ENCODE measurements at regions not wholly inside any gene's neighbourhood (a gene's known extent, or its start where the extent isn't known, plus 50 kb on each side); places are given as distances from the start of the nearest gene placed in this dataset.

GRCh38 chr1:59055908-59056719 lies 240.8 kb upstream of the FGGY start:
- Histone ChIP-seq H3K27me3 (ENCODE audit: control insufficient read depth, insufficient read depth, low read length) (no peaks in the 10 kb centered on the region), H3K4me3 (ENCODE audit: low read depth, low read length) (no peak overlapping the region), H3K27ac (ENCODE audit: low read depth, low read length) (no peak overlapping the region), H3K9me3 (ENCODE audit: control insufficient read depth, insufficient read depth, low read length) (no peaks in the 10 kb centered on the region)
- no peak for DNase-seq (ENCODE audit: low read depth, low spot score)
- TF ChIP-seq, protein P1, sequence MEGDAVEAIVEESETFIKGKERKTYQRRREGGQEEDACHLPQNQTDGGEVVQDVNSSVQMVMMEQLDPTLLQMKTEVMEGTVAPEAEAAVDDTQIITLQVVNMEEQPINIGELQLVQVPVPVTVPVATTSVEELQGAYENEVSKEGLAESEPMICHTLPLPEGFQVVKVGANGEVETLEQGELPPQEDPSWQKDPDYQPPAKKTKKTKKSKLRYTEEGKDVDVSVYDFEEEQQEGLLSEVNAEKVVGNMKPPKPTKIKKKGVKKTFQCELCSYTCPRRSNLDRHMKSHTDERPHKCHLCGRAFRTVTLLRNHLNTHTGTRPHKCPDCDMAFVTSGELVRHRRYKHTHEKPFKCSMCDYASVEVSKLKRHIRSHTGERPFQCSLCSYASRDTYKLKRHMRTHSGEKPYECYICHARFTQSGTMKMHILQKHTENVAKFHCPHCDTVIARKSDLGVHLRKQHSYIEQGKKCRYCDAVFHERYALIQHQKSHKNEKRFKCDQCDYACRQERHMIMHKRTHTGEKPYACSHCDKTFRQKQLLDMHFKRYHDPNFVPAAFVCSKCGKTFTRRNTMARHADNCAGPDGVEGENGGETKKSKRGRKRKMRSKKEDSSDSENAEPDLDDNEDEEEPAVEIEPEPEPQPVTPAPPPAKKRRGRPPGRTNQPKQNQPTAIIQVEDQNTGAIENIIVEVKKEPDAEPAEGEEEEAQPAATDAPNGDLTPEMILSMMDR (IDR thresholded peaks at IDR 0.05; ENCODE audit: low read depth, low read length) = no peak
- ChIA-PET POLR2A (no interaction called here), CTCF (no interaction called here)

- ChIA-PET POLR2A (interaction anchor here (0.6 to 1.2 kb wide), 4 partner anchors 13 to 673 kb away, joined by 3 to 5 read pairs (median 4); partner anchors contain the start of gene JUN), CTCF (interaction anchor here (1.2 kb wide), 1 partner anchor 11 kb away, joined by 3 read pairs; no protein-coding TSS in a partner anchor)
- peak overlapping the region; percentile 47 for H3K27ac ChIP-seq (ENCODE audit: low read depth, low read length)
- H3K9me3 ChIP-seq (ENCODE audit: control insufficient read depth, insufficient read depth, low read length) = no peaks in the 10 kb centered on the region
- H3K27me3 ChIP-seq (ENCODE audit: control insufficient read depth, insufficient read depth, low read length) = no peaks in the 10 kb centered on the region
- peak; percentile 88 for DNase-seq (ENCODE audit: low read depth, low spot score)
- TF ChIP-seq, protein P1 (IDR thresholded peaks at IDR 0.05; ENCODE audit: low read depth, low read length) = peak; percentile 24
- H3K4me3 ChIP-seq (ENCODE audit: low read depth, low read length) = no peak overlapping the region
Measured at GRCh38 chr1:59057211-59057694, 239.6 kb upstream of the FGGY start.

GRCh38 chr1:59057796-59058195 lies 239.1 kb upstream of the FGGY start:
- ChIA-PET POLR2A (interaction anchor here (0.6 to 1.2 kb wide), 4 partner anchors 14 to 672 kb away, joined by 3 to 5 read pairs (median 4); partner anchors contain the start of gene JUN), CTCF (interaction anchor here (1.2 kb wide), 1 partner anchor 11 kb away, joined by 3 read pairs; no protein-coding TSS in a partner anchor)
- no peaks in the 10 kb centered on the region for H3K9me3 ChIP-seq (ENCODE audit: control insufficient read depth, insufficient read depth, low read length)
- TF ChIP-seq, protein P1 (IDR thresholded peaks at IDR 0.05; ENCODE audit: low read depth, low read length) = no peak
- no peaks in the 10 kb centered on the region for H3K27me3 ChIP-seq (ENCODE audit: control insufficient read depth, insufficient read depth, low read length)
- peak overlapping the region; percentile 34 for H3K27ac ChIP-seq (ENCODE audit: low read depth, low read length)
- DNase-seq (ENCODE audit: low read depth, low spot score) = no peak
- H3K4me3 ChIP-seq (ENCODE audit: low read depth, low read length) = no peak overlapping the region

DNA sequence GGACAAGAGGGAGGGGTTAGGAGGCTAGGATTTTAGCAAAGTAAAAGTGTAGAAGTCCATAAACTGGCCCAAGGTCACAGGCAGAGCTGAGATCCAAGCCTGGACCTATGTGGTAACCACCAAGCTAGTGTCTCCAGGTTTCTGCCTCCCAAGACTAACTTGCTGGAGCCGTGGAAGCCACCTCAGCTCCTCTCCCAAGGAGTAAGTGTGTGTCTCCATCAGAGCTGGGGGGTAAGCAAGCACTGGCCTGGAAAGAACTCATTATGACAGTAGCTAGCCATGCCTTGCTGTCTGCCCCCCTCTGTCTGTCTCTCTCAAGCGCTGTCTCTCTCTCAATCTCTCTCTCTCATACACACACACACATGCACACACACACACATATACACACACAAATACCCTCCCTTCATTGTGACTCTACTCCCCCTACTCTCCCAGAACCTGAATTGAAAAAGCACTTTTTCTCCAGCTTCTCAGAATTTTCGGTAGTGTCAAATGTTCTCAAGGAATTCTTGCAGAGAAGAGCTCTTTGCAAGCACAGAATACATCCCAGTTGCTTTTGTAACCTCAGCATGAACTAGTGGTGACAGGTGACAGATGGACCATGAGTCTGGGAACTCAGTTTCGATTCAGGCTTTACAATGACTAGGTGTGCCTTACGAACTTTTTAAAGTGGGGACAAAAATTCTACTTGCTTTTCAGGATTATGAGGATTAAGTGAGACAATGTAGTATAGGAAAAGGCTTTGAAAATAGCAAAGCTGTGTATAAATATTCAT lies 238.0 kb upstream of the FGGY start:
- Histone ChIP-seq H3K27me3 (ENCODE audit: control insufficient read depth, insufficient read depth, low read length) (no peaks in the 10 kb centered on the region), H3K4me3 (ENCODE audit: low read depth, low read length) (no peak overlapping the region), H3K27ac (ENCODE audit: low read depth, low read length) (no peak overlapping the region), H3K9me3 (ENCODE audit: control insufficient read depth, insufficient read depth, low read length) (no peaks in the 10 kb centered on the region)
- TF ChIP-seq, protein P1 (IDR thresholded peaks at IDR 0.05; ENCODE audit: low read depth, low read length) = no peak
- ChIA-PET CTCF (no interaction called here), POLR2A (no interaction called here)
- no peak for DNase-seq (ENCODE audit: low read depth, low spot score)

All from AG04450 (cell line).